ENCODE measurements at regions not wholly inside any gene's neighbourhood (a gene's known extent, or its start where the extent isn't known, plus 50 kb on each side); places are given as distances from the start of the nearest gene placed in this dataset.
A peak's percentile ranks its signal among the peaks of the same experiment; 100 is the strongest.

DNA sequence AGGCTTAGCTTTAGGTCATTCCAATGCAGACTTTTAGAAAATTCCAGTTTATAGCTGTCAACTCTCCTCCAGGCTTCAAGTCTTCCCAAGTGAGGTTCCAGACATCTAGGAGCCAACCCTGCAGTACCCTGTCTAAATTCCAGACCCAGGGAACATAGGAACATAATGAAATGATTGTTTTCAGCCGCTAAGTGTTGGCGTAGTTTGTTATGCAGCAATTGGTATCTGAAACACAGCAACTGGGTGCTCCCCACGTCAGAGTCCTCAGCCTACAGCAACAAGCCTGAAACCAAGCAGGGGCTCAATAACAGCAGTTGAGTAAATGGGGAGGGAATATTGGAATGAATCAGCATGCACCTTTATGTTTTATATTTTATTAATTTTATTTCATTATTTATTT is 66.8 kb downstream of the BOD1 start:
- FAIRE-seq = no peak
- TF ChIP-seq, protein P1, sequence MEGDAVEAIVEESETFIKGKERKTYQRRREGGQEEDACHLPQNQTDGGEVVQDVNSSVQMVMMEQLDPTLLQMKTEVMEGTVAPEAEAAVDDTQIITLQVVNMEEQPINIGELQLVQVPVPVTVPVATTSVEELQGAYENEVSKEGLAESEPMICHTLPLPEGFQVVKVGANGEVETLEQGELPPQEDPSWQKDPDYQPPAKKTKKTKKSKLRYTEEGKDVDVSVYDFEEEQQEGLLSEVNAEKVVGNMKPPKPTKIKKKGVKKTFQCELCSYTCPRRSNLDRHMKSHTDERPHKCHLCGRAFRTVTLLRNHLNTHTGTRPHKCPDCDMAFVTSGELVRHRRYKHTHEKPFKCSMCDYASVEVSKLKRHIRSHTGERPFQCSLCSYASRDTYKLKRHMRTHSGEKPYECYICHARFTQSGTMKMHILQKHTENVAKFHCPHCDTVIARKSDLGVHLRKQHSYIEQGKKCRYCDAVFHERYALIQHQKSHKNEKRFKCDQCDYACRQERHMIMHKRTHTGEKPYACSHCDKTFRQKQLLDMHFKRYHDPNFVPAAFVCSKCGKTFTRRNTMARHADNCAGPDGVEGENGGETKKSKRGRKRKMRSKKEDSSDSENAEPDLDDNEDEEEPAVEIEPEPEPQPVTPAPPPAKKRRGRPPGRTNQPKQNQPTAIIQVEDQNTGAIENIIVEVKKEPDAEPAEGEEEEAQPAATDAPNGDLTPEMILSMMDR (IDR thresholded peaks at IDR 0.05; ENCODE audit: insufficient read depth, low read length, severe bottlenecking) = no peak
- no peak for DNase-seq (ENCODE audit: low read depth)
- Histone ChIP-seq H3K36me3 (ENCODE audit: control insufficient read depth, insufficient read depth, low read length) (no peaks in the 10 kb centered on the region), H3K4me3 (ENCODE audit: low read depth, low read length) (no peak overlapping the region), H3K27me3 (ENCODE audit: control insufficient read depth, insufficient read depth, low read length) (peaks cover 3% of the 10 kb centered on the region)

- FAIRE-seq = no peak
- Histone ChIP-seq H3K4me3 (ENCODE audit: low read depth, low read length) (no peak overlapping the region), H3K36me3 (ENCODE audit: control insufficient read depth, insufficient read depth, low read length) (no peaks in the 10 kb centered on the region), H3K27me3 (ENCODE audit: control insufficient read depth, insufficient read depth, low read length) (no peaks in the 10 kb centered on the region)
- TF ChIP-seq, protein P1 (IDR thresholded peaks at IDR 0.05; ENCODE audit: insufficient read depth, low read length, severe bottlenecking) = no peak
- DNase-seq (ENCODE audit: low read depth) = peak; percentile 49
These were observed 68.9 kb downstream of the BOD1 start for GRCh38 chr5:173547579-173547978.

GRCh38 chr5:173542964-173543363 is 73.5 kb downstream of the BOD1 start:
- FAIRE-seq = no peak
- no peak for DNase-seq (ENCODE audit: low read depth)
- no peaks in the 10 kb centered on the region for H3K27me3 ChIP-seq (ENCODE audit: control insufficient read depth, insufficient read depth, low read length)

GRCh38 chr5:173542159-173542558 is 74.3 kb downstream of the BOD1 start:
- Histone ChIP-seq H3K4me3 (ENCODE audit: low read depth, low read length) (no peak overlapping the region), H3K27me3 (ENCODE audit: control insufficient read depth, insufficient read depth, low read length) (no peaks in the 10 kb centered on the region), H3K36me3 (ENCODE audit: control insufficient read depth, insufficient read depth, low read length) (no peaks in the 10 kb centered on the region)
- DNase-seq (ENCODE audit: low read depth) (no peak), FAIRE-seq (no peak)
- TF ChIP-seq, protein P1 (IDR thresholded peaks at IDR 0.05; ENCODE audit: insufficient read depth, low read length, severe bottlenecking) = no peak

More at GRCh38 chr5:173542964-173543363, 73.5 kb downstream of the BOD1 start:
- TF ChIP-seq, protein P1 (IDR thresholded peaks at IDR 0.05; ENCODE audit: insufficient read depth, low read length, severe bottlenecking) = no peak
- H3K4me3 ChIP-seq (ENCODE audit: low read depth, low read length) = no peak overlapping the region
- no peaks in the 10 kb centered on the region for H3K36me3 ChIP-seq (ENCODE audit: control insufficient read depth, insufficient read depth, low read length)

DNA sequence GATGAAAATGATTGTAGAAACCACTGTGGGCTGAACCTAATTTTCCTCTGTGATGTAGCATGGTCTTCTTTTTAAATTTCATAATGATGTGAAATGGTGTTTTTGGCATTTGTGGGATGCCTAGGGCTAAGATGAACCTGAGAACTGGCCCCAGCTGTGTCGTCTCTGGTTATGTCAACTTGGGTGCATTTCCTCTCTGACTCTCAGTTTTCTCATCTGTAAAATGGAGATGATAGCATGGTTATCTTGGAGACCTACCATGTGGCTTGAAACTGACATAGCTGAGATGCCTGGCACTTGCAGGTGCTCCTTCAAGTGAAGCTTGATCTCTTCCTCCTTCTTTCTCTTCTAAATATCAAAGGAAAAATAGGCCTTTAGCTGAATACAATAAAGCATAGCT is 77.8 kb downstream of the BOD1 start:
- H3K36me3 ChIP-seq (ENCODE audit: control insufficient read depth, insufficient read depth, low read length) = no peaks in the 10 kb centered on the region
- no peaks in the 10 kb centered on the region for H3K27me3 ChIP-seq (ENCODE audit: control insufficient read depth, insufficient read depth, low read length)
- TF ChIP-seq, protein P1 (IDR thresholded peaks at IDR 0.05; ENCODE audit: insufficient read depth, low read length, severe bottlenecking) = no peak
- no peak overlapping the region for H3K4me3 ChIP-seq (ENCODE audit: low read depth, low read length)
- DNase-seq (ENCODE audit: low read depth) (no peak), FAIRE-seq (no peak)

- FAIRE-seq = no peak
- H3K4me3 ChIP-seq (ENCODE audit: low read depth, low read length) = no peak overlapping the region
- TF ChIP-seq, protein P1 (IDR thresholded peaks at IDR 0.05; ENCODE audit: insufficient read depth, low read length, severe bottlenecking) = no peak
- H3K27me3 ChIP-seq (ENCODE audit: control insufficient read depth, insufficient read depth, low read length) = no peaks in the 10 kb centered on the region
- H3K36me3 ChIP-seq (ENCODE audit: control insufficient read depth, insufficient read depth, low read length) = no peaks in the 10 kb centered on the region
- no peak for DNase-seq (ENCODE audit: low read depth)
These were observed 78.4 kb downstream of the BOD1 start for GRCh38 chr5:173538018-173538417.
